ENCODE measurements at regions not wholly inside any gene's neighbourhood (a gene's known extent, or its start where the extent isn't known, plus 50 kb on each side); places are given as distances from the start of the nearest gene placed in this dataset.
"Not testable (repeated sequence)": the region's sequence is repeated elsewhere in the genome, so short reads cannot be mapped to it uniquely, and the experiment has no call there.

DNA sequence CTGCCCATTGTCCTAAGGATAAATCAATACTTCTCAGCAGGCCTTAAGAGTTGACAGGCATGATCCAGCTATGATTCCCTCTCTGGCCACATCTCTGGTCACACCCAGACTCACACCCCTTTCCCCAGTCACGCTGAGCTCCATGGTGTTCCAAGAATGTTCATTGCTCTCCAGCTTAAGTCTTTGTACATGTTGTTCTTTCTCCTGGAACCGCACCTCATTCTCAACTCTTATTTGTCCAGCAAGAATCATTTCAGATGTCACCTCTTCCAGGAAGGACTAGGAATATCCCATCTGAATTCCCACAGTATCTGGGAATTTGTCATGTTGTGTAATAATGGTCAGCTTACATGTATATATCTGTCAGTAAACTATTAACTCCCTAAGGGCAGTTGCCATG, 118.3 kb upstream of the GALNT15 start:
- no peak for DNase-seq

DNA sequence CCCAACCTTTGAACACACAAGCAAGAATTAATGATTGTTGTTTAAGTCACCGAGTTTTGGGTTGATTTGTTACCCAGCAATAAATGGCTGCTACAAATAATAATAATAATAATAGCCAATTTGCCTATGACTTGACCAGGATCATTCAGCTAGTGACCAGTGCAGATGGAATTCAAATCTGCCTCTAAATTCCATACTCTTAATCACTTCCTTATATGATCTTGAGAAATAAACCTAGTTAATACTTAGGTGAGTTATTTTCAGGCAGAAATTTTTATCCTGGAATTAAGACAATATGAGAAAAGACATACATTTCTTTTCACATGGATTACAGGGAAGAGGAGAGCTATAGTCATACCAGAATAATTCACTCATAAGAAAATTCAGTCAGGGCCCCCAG, 116.0 kb upstream of the GALNT15 start:
- no peak for DNase-seq

DNA sequence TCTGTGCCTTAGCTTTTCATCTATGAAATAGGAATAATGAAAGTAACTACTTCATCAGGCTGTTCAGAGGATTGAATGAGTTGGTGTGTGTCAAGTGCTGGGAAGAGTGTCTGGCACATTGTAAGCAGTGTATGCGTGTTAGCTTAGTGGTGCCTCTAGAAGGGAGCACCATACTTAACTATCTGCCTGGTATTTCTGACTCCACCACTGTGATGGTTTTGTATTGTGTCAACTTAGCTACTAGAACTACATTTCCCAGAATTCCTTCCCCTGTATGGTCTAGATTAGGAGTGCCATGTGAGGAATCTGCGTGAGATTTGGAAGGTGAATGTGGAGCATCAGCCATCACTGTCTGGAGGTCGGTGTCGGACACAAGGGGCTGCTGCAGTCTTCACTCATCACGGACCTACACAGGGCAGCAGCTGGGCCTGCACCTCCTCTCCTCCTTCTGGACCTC, 115.4 kb upstream of the GALNT15 start:
- DNase-seq = no peak

DNA sequence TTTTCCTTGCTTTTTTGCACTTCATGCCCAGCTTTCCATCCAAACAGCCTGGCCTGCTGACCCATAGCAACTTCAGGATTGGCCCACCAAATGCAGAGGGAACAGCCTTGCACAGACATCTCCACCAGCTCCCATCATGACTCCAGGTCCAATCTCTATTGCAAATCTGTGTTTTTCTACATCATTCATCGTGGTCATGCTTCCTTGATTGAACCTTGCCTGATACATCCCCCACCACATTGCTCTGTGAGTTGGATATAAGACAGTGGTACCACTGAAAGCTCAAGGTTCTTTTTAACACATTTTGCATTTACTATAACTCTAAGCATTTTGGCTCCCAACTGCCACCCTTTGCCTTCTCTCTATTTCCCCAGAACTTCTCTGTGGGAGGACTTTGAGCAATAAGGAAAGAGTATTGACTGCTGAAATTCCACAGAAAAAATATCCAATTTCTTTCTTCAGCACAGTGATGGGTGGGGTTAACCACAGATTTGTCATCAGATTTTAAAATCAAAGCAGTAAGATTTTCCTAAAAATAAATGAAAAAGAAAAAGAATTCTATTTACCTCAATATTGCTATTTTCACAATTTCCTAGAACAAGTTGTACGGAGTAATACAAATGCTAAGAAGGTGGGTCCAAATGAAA, 114.6 kb upstream of the GALNT15 start:
- no peak for DNase-seq

DNA sequence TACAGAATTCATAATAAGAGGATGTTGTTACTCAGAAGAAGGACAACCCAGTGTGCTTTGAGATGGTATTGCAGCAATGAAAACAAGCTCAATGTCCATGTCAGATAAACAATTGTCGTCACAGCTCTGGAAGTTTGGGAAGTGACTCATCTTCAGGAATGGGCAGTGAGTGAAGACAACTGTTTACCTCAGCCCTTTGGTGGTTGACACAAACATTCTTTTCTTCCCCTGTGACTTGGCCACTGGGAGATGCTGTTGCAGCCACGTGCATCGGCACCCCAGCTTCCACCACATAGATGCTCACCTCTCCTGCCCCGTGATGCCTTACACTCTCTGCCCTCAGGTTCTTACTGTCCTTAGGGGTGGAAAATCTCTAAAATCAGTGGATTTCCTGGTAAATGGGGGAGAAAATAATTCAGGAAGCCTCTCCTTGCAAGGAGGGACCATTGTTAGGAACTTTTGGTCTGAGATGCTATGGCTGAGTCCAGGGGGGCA, 114.1 kb upstream of the GALNT15 start:
- no peak for DNase-seq

DNA sequence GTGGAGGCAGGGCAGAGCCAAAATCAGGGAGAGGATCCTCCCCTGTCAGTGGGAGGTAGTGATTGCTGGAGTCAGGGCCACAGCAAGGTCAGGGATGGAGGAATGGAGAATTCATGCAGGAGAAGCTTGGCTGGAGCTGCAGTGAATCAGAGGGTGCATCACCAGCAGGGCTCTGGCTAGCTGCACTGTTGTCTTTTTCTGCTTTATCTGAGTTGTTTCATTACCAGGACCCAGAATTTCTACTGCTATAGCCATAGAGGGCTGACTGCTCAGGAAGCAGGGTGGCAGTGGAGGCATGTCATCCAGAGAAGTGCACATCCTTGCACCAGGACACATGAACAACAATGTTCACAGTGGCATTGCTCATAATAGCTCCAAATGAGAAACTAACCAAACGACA, 113.5 kb upstream of the GALNT15 start:
- DNase-seq = no peak

DNA sequence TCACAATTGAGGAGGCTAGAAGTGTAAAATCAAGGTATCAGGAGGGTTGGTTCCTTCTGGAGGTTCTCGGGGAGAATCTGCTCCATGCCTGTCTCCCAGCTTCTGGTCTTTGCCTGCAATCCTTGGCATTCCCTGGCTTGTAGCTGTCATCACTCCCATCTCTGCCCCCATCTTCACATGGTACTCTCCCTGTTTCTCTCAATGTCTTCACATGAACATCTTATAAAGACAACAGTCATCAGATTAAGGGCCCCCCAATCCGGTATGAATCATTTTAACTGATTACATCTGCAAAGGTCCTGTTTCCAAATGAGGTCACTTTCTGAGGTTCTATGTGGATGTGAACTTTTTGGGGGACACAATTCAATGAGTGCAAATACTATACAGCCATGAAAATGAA, 113.0 kb upstream of the GALNT15 start:
- DNase-seq = no peak

DNA sequence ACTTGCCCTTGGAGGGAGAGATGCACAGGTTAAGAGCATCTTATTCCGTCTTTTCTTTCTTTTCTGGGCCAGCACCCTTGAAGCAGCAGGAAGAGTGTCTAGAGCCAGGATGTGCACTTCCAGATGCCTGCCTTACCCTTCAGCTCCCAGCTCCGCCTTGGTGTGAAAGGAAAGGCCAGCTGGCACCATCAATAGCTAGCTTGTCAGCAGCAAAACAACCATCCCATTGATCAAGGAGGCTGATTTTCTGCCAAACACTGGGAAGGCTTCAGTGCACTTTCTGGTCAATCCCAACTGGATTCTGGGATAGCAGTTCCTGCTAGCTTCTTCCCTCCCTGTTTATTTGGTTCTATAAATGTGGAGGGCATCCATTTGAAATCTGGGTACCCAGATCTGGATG, 110.9 kb upstream of the GALNT15 start:
- no peak for DNase-seq

DNA sequence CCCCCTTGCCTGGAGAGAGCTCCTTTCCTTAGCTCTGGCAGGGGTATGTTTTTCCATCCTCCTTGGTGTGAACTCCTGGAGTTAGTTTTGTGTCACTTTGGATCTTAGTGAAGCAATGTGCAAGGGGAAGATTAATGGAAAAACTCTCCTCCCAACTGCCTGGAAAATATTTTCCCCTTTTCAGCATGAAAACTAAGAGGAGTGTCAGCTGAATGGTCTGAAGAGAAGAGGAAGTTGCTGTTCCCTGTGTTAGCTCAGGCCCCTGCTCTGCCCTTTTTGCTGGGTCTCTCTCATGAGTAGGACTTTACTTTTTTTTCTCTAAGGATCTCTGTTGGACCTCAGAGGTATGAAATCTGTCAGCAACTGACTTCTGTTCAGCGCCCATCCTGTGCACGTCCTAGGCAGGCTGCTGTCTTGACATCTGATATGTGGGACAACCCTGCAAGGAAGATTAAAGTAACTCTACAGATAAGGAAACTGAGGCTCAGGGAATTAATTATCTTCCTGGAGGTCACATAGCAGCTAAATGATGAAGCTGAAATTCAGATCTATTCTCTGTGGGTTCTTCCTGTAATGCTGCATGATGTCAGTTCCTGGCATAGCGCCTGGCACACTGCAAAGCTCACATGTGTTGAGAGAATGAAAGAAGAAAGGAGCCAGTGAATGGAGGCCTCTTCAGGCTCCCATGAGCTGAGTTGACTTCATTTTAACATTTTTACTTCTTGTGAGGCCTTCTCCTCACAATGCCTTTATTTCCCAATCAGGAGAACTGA, 109.7 kb upstream of the GALNT15 start:
- DNase-seq = peak; percentile 23

DNA sequence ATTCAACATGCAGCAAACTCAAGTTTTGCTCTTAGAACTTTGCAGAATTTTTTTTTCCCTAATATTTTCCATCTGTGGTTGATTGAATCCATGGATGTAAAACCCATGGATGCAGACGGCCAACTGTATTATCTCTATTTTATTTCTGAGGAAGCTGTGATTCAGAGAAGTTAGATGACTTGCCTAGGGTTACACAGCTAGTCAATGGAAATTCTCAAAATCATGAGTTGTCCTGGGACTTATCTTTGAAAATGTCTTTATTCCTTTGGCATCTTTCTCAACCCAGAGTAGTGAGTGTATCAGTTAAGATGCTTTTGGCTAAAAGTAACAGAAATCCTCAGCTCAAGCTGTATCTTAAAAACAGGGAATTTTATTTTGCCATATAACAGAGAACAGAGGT, 107.9 kb upstream of the GALNT15 start:
- no peak for DNase-seq

DNA sequence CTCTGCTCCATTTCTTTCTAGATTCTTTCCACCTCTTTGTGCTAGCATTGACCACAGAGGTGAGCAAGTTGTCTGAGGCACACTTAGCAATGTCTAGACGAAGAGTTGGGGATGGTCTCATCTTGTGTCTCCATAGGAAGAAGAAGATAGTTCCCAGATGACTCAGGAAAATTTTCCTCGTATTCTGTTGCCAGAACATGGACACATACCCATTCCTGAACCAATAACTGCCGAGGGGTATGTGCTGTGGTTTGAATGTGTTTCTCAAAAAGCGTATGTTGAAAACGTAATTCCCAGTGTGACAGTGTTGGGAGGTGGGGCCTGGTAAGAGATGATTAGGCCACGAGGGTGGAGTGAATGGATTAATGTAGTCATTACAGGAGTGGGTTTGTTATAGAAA, 107.5 kb upstream of the GALNT15 start:
- DNase-seq = no peak

DNA sequence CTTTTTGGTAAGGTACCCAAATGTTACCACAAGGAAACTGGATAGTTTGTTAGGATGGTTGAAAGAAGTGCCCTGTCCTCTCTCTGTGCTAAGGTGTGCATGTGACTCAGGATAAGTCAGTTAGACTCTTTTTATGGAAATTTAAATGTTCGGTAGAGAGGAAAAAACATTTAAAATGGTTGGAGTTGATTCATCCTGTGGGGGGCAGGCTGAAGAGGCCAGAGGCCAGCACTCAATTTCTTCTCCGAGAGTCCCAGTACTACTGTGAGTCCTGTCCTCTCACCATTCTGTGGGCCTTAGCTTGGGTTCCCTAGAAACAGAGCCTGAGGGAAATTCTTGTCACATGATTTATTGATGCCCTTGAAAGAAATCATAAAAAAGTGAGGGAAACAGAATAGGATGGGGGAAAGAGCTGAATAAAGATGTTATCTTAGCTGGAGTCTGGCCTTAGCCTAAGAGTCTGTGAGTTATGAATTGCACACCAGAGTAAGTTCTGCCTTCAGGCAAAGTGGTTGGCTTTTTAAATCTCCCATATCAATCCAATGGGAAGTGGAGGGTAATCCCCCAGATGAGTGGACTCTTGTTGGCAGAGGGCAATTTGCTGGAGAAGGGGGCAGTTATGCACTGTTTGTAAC, 106.5 kb upstream of the GALNT15 start:
- DNase-seq = no peak

DNA sequence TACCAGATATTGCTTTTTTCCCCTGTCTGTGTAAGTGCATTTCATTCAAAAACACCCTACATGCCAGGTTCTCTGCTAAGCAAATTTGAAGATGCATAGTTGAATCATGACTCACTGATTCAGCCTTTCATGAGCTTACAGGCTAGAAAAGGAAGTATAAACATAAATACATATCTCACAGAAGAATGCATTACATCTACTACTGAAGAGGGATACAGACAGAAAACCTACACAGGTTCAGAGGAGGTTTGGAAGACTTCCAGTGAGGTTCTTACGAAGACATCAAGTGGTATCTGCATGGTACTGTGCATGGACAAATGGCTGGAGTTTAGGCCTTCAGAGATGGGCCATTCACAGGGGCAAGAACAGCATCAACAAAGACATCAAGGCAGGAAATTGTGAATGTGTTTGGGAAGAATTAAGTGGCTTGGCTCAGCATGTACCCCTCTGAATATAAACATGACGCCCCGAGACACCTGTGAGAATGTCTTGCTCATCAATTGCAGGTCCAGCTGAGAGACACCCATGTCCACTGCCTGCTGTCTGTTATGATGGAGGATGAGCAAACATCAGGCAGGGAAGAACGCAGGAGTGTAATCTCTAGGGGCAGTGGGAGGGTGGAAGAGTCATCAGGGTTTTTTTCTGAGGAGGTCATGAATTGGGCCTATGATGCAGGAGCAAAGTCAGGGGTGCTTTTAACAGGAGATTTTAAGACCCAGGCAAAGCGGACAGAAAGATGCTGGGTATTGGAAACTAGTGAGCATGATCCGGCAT, 105.1 kb upstream of the GALNT15 start:
- DNase-seq = no peak

DNA sequence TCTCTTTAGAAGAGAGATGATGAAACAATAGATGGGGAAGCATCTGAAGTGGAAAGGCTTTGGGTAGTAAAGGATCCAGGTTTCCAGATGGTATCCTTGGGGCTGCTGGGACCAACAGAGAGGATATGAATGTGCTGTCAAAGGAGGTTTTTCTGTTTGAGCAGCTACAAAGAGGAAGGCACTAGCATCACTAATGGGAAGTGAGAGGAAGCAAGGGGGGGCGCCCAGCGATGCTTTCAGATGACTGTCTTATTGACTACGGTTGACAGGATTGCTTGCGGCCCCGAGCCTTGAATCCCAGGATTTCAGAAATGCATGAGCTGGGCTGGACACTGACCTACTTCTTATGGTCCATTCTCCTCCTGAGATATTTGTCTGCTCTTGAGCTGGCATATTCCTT, 103.8 kb upstream of the GALNT15 start:
- no peak for DNase-seq

DNA sequence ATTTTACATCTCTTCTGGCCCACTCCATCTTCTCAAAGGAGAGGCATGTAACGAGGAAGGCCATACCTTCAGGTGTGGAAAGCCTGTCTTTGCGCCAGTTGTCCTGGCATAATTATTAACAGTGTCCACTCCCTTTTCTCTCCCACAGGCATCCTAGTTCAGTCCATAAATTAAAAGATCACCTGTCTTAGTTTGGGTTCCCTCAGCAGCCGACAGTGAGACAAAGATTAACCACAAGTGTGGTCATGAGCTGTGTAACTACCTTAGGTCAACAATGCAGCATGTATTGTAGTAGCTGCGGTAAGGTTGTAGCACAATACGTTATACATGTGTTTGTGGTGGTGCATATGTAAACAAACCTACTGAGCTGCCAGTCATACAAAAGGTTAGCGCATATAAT, 103.3 kb upstream of the GALNT15 start:
- DNase-seq = peak; percentile 39

DNA sequence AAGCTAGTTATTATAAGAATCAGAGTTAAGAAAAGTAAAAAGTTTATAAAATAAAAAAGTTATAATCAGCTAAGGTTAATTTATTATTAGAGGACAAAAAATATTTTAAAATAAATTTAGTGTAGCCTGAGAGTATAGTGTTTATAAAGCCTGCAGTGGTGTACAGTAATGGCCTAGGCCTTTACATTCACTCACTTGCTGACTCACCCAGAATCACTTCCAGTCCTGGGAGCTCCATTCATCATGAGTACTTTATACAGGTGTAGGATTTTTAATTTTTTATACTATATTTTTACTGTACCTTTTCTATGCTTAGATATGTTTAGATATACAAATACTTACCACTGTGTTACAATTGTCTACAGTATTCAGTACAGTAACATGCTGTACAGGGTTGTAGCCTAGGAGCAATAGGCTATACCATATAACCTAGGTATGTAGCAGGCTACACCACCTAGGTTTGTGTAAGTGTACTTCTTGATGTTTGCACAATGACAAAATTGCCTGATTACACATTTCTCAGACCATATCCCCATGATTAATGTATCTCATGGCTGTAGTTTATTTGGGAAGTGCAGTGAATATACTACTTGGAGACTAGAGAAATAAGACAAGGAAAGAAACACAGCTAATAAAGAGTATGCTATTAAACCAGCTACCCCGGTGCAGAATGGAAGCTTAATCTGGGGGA, 101.9 kb upstream of the GALNT15 start:
- no peak for DNase-seq

DNA sequence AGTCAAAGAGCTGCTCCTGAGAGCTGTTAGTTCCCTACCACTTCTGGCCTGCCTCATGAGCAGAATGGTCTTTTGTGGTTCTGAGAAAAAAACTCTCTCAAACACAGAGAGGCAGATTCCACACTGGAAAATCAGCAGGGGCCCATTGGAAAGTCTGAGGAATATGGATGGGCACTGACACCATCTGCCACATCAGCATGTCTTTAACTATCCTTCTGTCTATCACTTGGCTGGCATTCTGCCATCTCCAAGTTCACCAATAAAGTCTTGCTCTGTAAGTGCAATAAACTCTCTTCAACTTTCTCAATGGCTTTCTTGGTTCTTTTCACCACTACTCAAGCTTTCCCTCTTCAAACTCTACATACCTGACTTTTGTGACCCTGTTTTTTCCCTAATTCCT, 101.3 kb upstream of the GALNT15 start:
- no peak for DNase-seq

DNA sequence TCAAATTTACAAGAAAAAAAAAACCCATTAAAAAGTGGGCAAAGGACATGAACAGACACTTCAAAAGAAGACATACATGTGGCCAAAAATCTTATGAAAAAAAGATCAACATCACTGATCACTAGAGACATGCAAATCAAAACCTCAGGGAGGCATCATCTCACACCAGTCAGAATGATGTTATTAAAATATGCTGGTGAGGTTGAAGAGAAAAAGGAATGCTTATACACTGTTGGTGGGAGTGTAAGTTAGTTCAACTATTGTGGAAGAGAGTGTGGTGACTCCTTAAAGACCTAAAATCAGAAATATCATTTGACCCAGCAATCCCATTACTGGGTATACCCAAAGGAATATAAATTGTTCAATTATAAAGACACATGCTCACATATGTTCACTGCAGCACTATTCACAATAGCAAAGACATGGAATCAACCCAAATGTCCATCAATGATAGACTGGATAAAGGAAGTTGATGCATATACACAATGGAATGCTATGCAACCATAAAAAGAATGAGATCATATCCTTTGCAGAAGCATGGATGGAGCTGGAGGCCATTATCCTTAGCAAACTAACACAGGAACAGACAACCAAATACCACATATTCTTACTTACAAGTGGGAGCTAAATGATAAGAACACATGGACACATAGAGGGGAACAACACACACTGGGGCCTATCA, 100.3 kb upstream of the GALNT15 start:
- DNase-seq = not testable (repeated sequence)

DNA sequence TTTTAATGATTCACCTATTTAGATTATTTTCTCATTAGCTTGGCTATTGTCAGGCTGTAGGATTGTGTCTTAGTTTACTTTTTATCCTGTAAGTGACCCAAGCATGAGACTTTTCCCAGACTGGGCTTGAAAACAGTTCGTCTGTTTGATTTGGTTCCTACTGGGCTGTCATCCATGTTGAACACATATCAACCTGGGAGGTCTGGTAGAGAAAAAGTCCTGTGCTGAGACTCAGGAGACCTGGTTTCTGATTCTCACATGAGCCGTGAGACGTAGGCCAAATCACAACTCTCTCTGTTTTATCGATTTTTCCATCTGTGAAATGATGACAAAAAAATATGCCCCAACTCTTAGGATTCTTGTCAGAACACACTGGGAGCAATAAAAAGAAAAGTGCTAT, 98.8 kb upstream of the GALNT15 start:
- DNase-seq = no peak

DNA sequence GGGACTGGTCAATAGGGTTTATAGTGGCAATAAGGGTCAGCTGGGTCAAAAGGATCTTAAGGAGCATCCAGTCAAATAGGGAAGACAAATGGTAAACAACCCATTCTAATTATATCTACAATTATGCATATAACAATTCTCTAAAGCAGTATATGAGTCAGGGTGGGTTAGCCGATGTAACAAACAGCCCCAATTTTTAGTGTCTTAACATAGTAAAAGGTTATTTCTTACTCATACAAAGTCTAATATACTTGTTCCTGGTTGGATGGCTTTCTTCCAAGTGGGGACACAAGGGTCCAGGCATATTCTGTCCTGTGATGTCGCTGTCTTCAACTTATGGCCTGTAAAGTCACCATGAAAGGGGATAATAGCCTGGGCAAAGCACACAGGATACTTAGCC, 97.9 kb upstream of the GALNT15 start:
- no peak for DNase-seq

DNA sequence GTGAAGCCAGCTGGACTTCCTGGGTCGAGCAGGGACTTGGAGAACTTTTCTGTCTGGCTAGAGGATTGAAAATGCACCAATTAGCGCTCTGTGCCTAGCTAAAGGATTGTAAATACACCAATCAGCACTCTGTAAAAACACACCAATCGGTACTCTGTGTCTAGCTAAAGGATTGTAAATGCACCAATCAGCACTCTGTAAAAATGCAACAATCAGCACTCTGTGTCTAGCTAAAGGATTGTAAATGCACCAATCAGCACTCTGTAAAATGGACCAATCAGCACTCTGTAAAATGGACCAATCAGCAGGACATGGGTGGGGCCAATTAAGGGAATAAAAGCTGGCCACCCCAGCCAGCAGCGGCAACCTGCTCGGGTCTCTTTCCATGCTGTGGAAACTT, 97.3 kb upstream of the GALNT15 start:
- not testable (repeated sequence) for DNase-seq

DNA sequence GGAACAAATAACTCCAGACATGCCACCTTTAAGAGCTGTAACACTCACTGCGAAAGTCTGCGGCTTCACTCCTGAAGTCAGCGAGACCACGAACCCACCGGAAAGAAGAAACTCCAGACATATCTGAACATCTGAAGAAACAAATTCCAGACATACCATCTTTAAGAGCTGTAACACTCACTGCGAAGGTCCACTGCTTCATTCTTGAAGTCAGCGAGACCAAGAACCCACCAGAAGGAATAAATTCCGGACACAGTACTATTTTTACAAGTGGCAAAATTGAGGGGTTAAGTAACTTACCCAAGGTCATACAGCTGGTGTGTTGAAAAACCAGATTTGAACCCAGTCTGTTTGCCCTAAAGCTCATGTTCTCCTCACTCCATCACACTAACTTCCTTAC, 96.8 kb upstream of the GALNT15 start:
- not testable (repeated sequence) for DNase-seq
